A673 (cell line): ENCODE measurements at regions not wholly inside any gene's neighbourhood (a gene's known extent, or its start where the extent isn't known, plus 50 kb on each side); places are given as distances from the start of the nearest gene placed in this dataset.

Experiments used
- EZH2 ChIP-seq: fragments of 200-600 bp; sonication (generic); IDR thresholded peaks from 2 replicates; pipeline ENCODE4 v1.6.1; 2017; ENCODE audit warnings: borderline replicate concordance, low read depth, mild to moderate bottlenecking, mixed read lengths, antibody characterized with exemption, low read length; ENCODE audit not compliant: poor library complexity, severe bottlenecking
- TF ChIP-seq, protein P1 (sequence below): fragments of 300-800, 200-600 bp; sonication (generic); conservative IDR thresholded peaks from 2 replicates; pipeline ENCODE4 v1.5.1; 2017; ENCODE audit warnings: low read depth, mild to moderate bottlenecking, antibody characterized with exemption, low read length, moderate library complexity, mixed read lengths

DNA sequence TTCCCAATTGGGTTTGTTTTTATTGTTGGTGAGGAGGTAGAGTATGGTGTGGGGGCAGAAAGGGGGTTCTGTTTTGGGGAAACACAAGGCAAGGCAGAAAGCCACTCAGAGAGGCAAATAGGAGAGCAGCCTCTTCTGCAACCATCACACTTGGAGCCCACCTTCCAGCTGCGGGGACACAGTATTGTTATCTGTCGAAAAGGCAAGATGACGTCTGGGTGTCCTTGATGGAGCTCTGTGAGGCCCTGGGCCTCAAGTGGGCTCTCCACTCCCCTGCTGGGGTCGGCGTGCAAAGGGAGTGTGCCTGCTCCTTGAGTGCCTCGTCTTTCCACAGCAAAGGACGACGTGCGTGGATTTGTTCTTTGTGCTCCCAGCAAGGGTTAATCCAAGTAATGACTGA, 227.6 kb downstream of the ANAPC1 start:
- TF ChIP-seq, protein P1, sequence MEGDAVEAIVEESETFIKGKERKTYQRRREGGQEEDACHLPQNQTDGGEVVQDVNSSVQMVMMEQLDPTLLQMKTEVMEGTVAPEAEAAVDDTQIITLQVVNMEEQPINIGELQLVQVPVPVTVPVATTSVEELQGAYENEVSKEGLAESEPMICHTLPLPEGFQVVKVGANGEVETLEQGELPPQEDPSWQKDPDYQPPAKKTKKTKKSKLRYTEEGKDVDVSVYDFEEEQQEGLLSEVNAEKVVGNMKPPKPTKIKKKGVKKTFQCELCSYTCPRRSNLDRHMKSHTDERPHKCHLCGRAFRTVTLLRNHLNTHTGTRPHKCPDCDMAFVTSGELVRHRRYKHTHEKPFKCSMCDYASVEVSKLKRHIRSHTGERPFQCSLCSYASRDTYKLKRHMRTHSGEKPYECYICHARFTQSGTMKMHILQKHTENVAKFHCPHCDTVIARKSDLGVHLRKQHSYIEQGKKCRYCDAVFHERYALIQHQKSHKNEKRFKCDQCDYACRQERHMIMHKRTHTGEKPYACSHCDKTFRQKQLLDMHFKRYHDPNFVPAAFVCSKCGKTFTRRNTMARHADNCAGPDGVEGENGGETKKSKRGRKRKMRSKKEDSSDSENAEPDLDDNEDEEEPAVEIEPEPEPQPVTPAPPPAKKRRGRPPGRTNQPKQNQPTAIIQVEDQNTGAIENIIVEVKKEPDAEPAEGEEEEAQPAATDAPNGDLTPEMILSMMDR: no peak
- no peak for TF ChIP-seq EZH2
